MCF 10A (cell line): ENCODE measurements at regions not wholly inside any gene's neighbourhood (a gene's known extent, or its start where the extent isn't known, plus 50 kb on each side); places are given as distances from the start of the nearest gene placed in this dataset.

Experiments
- BruUV-seq: library from RNA; stranded (reverse); fragments of 400-500 nt; replicated peaks from 2 replicates; lab custom pipeline; 2021; lab: Mats Ljungman, UMichigan
- CTCF ChIA-PET: fragments of 300-600 bp; sonication (Branson Sonifier 250); formaldehyde crosslinking; extraction: SDS; loops from one replicate; lab custom pipeline; 2021; ENCODE audit warnings: antibody characterized with exemption, inconsistent platforms; lab: Yijun Ruan, JAX
- POLR2A ChIA-PET: fragments of 300-600, 350-650 bp; sonication (Branson Sonifier 250); formaldehyde crosslinking; extraction: SDS; loops from one replicate; lab custom pipeline; 2020; ENCODE audit warnings: antibody characterized with exemption, inconsistent platforms; lab: Yijun Ruan, JAX
- DNase-seq: peaks from one replicate; pipeline ENCODE4 v3.0.0-alpha.2; 2018; ENCODE audit not compliant: unreplicated experiment
- H3K27ac Mint-ChIP-seq: one replicate; pipeline ENCODE4 v1.8.0; 2022; ENCODE audit warnings: mild to moderate bottlenecking, low read depth, mixed read lengths; ENCODE audit not compliant: unreplicated experiment
- H3K27me3 Mint-ChIP-seq: one replicate; pipeline ENCODE4 v1.8.0; 2022; ENCODE audit warnings: mixed read lengths; ENCODE audit not compliant: insufficient read depth, unreplicated experiment
- H3K36me3 Mint-ChIP-seq: one replicate; pipeline ENCODE4 v1.8.0; 2022; ENCODE audit warnings: mild to moderate bottlenecking, moderate library complexity, mixed read lengths; ENCODE audit not compliant: insufficient read depth, unreplicated experiment
- H3K4me1 Mint-ChIP-seq: one replicate; pipeline ENCODE4 v1.8.0; 2022; ENCODE audit warnings: mixed read lengths; ENCODE audit not compliant: insufficient read depth, unreplicated experiment
- H3K4me3 Mint-ChIP-seq: one replicate; pipeline ENCODE4 v1.8.0; 2022; ENCODE audit warnings: mild to moderate bottlenecking, moderate library complexity, mixed read lengths; ENCODE audit not compliant: unreplicated experiment
- H3K9me3 Mint-ChIP-seq: one replicate; pipeline ENCODE4 v1.8.0; 2022; ENCODE audit warnings: mixed read lengths; ENCODE audit not compliant: unreplicated experiment
- intact Hi-C: fragments of 100-400 bp; cut with micrococcal nuclease; formaldehyde crosslinking; loops from 2 replicates; pipeline ENCODE4 v1.14.1; 2022
- TF ChIP-seq, protein P1 (sequence below): fragments of 200-600 bp; IDR thresholded peaks from one replicate; pipeline ENCODE4 v1.8.0; 2022; ENCODE audit warnings: antibody characterized with exemption, mild to moderate bottlenecking; ENCODE audit not compliant: unreplicated experiment

DNA sequence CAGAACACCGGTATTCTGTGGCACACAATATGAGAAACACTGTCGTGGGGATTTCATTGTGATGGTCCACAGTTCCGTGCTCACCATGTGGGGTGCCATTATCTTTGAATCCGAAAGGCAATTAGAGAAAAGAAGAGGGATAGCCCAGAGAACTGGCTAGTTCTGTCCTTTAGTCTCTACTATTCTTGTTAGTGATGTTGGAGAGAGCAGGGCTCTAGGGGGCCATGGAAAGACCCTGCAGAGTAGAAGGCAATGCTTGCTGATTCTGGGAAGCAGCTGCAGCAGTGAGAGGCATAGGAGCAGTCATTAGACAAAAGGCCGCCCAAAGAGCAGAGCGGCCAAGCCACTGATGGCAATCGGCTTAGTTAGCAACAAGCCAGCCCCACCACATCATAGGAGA lies 146.3 kb downstream of the TSEN15 start:
- CTCF ChIA-PET, result interaction anchor here (0.6 to 1.0 kb wide), 3 partner anchors 25 to 454 kb away, joined by 3 to 4 read pairs (median 3); no protein-coding TSS in a partner anchor
- POLR2A ChIA-PET, result no interaction called here
- Mint-ChIP-seq H3K4me3 (no peak overlapping the region), H3K27me3 (no peaks in the 10 kb centered on the region), H3K27ac (no peak overlapping the region), H3K9me3 (no peaks in the 10 kb centered on the region), H3K4me1 (no peaks in the 10 kb centered on the region), H3K36me3 (no peaks in the 10 kb centered on the region)
- intact Hi-C loops, result no loop called here
- BruUV-seq, result no TSS peak
- TF ChIP-seq, protein P1, sequence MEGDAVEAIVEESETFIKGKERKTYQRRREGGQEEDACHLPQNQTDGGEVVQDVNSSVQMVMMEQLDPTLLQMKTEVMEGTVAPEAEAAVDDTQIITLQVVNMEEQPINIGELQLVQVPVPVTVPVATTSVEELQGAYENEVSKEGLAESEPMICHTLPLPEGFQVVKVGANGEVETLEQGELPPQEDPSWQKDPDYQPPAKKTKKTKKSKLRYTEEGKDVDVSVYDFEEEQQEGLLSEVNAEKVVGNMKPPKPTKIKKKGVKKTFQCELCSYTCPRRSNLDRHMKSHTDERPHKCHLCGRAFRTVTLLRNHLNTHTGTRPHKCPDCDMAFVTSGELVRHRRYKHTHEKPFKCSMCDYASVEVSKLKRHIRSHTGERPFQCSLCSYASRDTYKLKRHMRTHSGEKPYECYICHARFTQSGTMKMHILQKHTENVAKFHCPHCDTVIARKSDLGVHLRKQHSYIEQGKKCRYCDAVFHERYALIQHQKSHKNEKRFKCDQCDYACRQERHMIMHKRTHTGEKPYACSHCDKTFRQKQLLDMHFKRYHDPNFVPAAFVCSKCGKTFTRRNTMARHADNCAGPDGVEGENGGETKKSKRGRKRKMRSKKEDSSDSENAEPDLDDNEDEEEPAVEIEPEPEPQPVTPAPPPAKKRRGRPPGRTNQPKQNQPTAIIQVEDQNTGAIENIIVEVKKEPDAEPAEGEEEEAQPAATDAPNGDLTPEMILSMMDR, result no peak
- DNase-seq, result no peak

DNA sequence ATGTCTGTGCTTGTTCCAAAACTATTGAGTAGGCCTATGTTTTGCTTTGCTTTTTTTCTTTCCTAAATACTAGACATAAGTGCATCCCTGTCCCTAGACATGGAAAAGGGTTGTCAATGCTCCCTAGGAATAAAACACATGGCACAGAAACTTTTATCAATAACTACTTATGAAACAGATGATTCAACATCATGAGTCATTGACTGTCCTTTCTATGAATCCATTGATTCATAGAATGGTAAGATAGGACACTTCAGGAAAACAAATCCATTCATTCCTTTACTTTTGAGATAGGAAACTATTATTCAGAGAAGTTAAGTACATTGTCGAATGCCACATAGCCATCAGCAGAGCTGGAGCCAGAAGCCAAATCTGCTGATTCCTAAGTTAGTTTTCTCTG lies 147.5 kb downstream of the TSEN15 start:
- no peak for DNase-seq
- no peak overlapping the region for H3K4me3 Mint-ChIP-seq
- H3K36me3 Mint-ChIP-seq, result no peaks in the 10 kb centered on the region
- ChIA-PET POLR2A (interaction anchor here (0.6 to 1.4 kb wide), 2 partner anchors 9 to 109 kb away, joined by 5 read pairs; no protein-coding TSS in a partner anchor), CTCF (interaction anchor here (0.7 kb wide), 1 partner anchor 26 kb away, joined by 3 read pairs; no protein-coding TSS in a partner anchor)
- intact Hi-C loops, result no loop called here
- TF ChIP-seq, protein P1, result no peak
- no peak overlapping the region for H3K27ac Mint-ChIP-seq
- BruUV-seq, result no TSS peak
- no peaks in the 10 kb centered on the region for H3K27me3 Mint-ChIP-seq
- H3K4me1 Mint-ChIP-seq, result no peaks in the 10 kb centered on the region
- H3K9me3 Mint-ChIP-seq, result no peaks in the 10 kb centered on the region

DNA sequence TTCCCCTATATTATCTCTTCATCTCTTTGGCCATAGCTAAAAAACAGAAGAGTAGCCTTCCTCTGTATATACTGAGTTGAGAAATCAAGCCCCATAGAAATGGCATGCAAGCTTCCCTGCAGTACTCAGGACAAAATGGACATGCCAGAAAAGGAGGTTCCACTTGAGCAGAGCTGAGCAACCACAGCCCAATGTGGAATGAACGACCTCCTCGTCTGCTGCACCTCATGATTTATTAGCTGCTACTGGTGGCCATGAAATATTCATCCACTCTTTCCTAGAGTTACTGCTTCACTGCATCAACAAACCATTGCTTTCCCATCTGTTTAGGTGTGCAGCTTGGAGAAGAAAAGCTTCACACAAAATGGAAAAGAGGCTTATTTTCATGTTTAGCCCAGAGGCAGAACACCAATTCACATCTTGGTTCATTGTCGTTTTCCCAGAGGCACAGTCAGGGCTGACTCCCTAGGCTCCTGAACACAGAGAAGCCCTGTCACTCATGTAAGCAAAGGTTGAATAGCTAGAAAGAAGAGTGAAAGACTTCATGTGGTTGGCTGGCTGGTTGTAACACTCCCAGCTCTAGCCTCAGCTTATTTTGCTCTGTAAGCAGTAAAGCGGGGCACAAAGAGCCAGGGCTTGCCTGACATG lies 148.0 kb downstream of the TSEN15 start:
- intact Hi-C loops, result no loop called here
- POLR2A ChIA-PET, result interaction anchor here (0.6 to 1.7 kb wide), 3 partner anchors 9 to 108 kb away, joined by 5 to 7 read pairs (median 5); no protein-coding TSS in a partner anchor

DNA sequence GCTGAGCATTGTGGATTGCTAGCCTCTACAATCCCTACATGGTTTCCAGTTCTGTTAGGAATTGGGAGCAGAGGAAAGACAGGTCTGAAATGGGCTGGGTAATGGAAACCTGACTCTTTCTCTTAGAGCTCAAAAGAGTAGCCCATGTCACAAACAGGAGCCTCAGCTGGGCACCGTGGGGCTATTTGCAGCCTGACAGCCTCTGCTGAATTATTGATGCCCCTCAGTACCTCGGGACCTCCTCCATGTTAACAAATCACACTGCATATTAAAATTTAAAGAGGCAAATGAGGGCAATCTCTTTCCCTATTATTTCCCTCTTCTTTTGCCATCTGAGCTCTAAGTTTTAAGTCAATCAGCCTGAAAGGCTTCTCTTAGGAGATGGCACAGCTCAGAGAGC lies 157.1 kb downstream of the TSEN15 start:
- no peak overlapping the region for H3K27ac Mint-ChIP-seq
- no peaks in the 10 kb centered on the region for H3K36me3 Mint-ChIP-seq
- ChIA-PET POLR2A (interaction anchor here (1.1 kb wide), 1 partner anchor 9 kb away, joined by 5 read pairs; no protein-coding TSS in a partner anchor), CTCF (interaction anchor here (0.7 to 1.8 kb wide), 2 partner anchors 14 to 461 kb away, joined by 3 to 14 read pairs; no protein-coding TSS in a partner anchor)
- H3K4me3 Mint-ChIP-seq, result no peak overlapping the region
- intact Hi-C loops, result no loop called here
- BruUV-seq, result no TSS peak
- DNase-seq, result no peak
- peaks cover 17% of the 10 kb centered on the region for H3K4me1 Mint-ChIP-seq
- H3K9me3 Mint-ChIP-seq, result no peaks in the 10 kb centered on the region
- TF ChIP-seq, protein P1, result no peak
- peaks cover 14% of the 10 kb centered on the region for H3K27me3 Mint-ChIP-seq

More for the DNA sequence above, 148.0 kb downstream of the TSEN15 start:
- Mint-ChIP-seq H3K9me3 (no peaks in the 10 kb centered on the region), H3K27ac (no peak overlapping the region), H3K27me3 (no peaks in the 10 kb centered on the region), H3K36me3 (no peaks in the 10 kb centered on the region), H3K4me1 (no peaks in the 10 kb centered on the region), H3K4me3 (no peak overlapping the region)
- CTCF ChIA-PET, result interaction anchor here (0.5 to 1.8 kb wide), 6 partner anchors 23 to 493 kb away, joined by 3 to 8 read pairs (median 3); no protein-coding TSS in a partner anchor
- TF ChIP-seq, protein P1, result no peak
- no peak for DNase-seq
- BruUV-seq, result no TSS peak
